ENCODE measurements at regions not wholly inside any gene's neighbourhood (a gene's known extent, or its start where the extent isn't known, plus 50 kb on each side); places are given as distances from the start of the nearest gene placed in this dataset.

DNA sequence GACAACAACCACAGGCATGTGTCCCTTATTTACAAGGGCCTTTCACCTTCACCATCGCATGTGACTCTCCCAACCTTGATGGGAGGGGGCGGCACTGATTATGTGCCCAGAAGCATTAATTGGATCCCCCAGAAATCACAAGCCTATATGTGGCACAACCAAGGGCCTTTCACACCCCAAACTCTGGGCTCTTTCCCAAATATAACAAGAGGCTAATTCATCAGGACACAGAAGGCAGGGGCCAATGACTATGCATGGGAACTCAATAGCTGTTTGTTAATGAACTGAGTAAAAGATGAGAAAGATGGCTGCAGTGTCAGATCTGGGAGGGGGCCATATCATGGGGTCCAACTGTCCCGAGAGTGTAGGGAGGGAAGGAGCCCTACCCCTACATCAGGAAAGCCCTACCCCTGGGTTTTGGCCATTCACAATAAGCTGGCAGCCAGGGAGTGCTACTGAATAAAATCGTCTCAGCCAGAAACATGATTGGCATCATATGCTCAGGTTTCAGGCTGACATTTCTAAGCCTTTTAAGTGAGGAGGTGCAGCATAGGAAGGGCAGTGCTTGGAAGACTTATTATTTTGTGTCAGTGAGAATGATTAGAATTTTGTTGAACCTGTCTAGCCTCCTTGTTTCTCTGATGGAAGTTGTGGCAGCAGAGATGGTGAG is 814.4 kb upstream of the AMELY start:
- Histone ChIP-seq H3K9me3 (no peaks in the 10 kb centered on the region), H3K27me3 (no peaks in the 10 kb centered on the region), H3K27ac (no peak overlapping the region), H3K4me1 (no peaks in the 10 kb centered on the region), H3K4me3 (no peak overlapping the region), H3K36me3 (no peaks in the 10 kb centered on the region)
- intact Hi-C loops (cut with DNase I; ENCODE audit: low total_unique reads) (no loop called here), in situ Hi-C loops (cut with MboI; ENCODE audit: low pct_ligation_motif_present in 1 of 4, low pct_unique_long_range_greater_than_20kb in 1 of 4, low sequenced_read_pairs in 3 of 4) (no loop called here)
- WGBS, 2 donors (ENCODE audit: low coverage in 1 of 2): 33% methylated on average over 1 of the region's 4 CpGs; no CpG with 5 or more reads in 1 of the 2 donors
- no peak for DNase-seq
- TF ChIP-seq, protein P1, sequence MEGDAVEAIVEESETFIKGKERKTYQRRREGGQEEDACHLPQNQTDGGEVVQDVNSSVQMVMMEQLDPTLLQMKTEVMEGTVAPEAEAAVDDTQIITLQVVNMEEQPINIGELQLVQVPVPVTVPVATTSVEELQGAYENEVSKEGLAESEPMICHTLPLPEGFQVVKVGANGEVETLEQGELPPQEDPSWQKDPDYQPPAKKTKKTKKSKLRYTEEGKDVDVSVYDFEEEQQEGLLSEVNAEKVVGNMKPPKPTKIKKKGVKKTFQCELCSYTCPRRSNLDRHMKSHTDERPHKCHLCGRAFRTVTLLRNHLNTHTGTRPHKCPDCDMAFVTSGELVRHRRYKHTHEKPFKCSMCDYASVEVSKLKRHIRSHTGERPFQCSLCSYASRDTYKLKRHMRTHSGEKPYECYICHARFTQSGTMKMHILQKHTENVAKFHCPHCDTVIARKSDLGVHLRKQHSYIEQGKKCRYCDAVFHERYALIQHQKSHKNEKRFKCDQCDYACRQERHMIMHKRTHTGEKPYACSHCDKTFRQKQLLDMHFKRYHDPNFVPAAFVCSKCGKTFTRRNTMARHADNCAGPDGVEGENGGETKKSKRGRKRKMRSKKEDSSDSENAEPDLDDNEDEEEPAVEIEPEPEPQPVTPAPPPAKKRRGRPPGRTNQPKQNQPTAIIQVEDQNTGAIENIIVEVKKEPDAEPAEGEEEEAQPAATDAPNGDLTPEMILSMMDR (IDR thresholded peaks at IDR 0.05): no peak
- TF ChIP-seq EP300 (IDR thresholded peaks at IDR 0.05; ENCODE audit: low read depth): no peak
- TF ChIP-seq POLR2A (IDR thresholded peaks at IDR 0.05): no peak
- TF ChIP-seq POLR2AphosphoS5 (IDR thresholded peaks at IDR 0.05): no peak

DNA sequence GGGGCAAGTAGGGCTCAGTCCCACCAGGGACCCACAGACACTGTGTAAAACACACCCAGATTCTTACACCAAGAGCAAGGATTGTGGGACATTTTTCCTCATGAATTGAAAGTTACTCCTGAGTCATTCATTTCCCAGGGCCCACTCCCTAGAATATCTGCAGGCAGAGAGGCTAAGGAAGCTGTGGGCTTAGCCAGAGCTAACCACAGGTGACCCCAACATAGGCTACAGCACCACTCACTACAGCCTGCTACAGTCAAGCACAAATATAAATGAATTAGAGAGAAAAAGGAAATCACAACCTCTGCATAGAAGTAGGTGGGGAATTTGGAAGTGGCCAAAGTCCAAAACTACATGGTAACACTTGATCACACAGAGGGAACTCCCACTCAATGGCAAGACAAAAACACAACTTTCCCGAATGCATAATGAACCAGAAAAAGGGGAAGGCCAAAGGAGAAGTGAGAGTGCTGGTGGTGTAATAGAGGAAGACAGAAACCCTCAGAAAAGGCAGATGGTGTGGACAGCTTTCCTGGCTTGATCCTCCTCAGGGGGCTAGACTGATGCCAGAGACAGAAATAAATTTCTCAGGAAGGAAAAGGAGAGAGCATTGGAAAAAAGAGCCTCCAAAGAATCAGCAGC is 812.6 kb upstream of the AMELY start:
- H3K4me1 ChIP-seq: no peaks in the 10 kb centered on the region
- no peaks in the 10 kb centered on the region for H3K9me3 ChIP-seq
- intact Hi-C loops (cut with DNase I; ENCODE audit: low total_unique reads): no loop called here
- TF ChIP-seq POLR2A (IDR thresholded peaks at IDR 0.05): no peak
- TF ChIP-seq EP300 (IDR thresholded peaks at IDR 0.05; ENCODE audit: low read depth): no peak
- TF ChIP-seq, protein P1 (IDR thresholded peaks at IDR 0.05): no peak
- TF ChIP-seq POLR2AphosphoS5 (IDR thresholded peaks at IDR 0.05): no peak
- no peaks in the 10 kb centered on the region for H3K27me3 ChIP-seq
- no peaks in the 10 kb centered on the region for H3K36me3 ChIP-seq
- H3K4me3 ChIP-seq: no peak overlapping the region
- in situ Hi-C loops (cut with MboI; ENCODE audit: low pct_ligation_motif_present in 1 of 4, low pct_unique_long_range_greater_than_20kb in 1 of 4, low sequenced_read_pairs in 3 of 4): no loop called here
- DNase-seq: no peak
- WGBS, 2 donors (ENCODE audit: low coverage in 1 of 2): no CpG with 5 or more reads among the region's 1 CpG
- no peak overlapping the region for H3K27ac ChIP-seq

DNA sequence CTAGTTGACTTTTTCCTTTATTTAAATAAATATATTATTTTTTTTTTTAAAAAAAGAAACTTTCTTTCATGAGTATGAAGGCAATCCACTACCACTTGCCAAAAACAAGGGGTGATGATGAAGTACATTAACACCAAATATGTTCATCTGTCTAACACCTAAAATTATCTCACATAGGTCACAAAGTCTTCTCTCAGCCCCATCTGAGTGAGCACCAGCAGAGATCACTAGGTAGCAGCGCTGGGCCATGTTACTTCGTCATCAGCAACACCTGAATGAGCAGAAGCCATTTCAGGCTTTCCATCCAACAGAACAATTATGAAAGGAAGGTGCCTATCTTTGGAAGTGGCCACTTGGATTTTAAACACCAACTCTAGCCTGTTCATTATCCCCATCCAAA is 811.6 kb upstream of the AMELY start:
- WGBS, 2 donors (ENCODE audit: low coverage in 1 of 2): 70% methylated on average over 2 of the region's 2 CpGs; no CpG with 5 or more reads in 1 of the 2 donors
- intact Hi-C loops (cut with DNase I; ENCODE audit: low total_unique reads) (no loop called here), in situ Hi-C loops (cut with MboI; ENCODE audit: low pct_ligation_motif_present in 1 of 4, low pct_unique_long_range_greater_than_20kb in 1 of 4, low sequenced_read_pairs in 3 of 4) (no loop called here)
- Histone ChIP-seq H3K27me3 (no peaks in the 10 kb centered on the region), H3K36me3 (no peaks in the 10 kb centered on the region), H3K4me1 (no peaks in the 10 kb centered on the region), H3K27ac (no peak overlapping the region), H3K4me3 (no peak overlapping the region), H3K9me3 (no peaks in the 10 kb centered on the region)
- TF ChIP-seq EP300 (IDR thresholded peaks at IDR 0.05; ENCODE audit: low read depth): no peak
- DNase-seq: no peak

DNA sequence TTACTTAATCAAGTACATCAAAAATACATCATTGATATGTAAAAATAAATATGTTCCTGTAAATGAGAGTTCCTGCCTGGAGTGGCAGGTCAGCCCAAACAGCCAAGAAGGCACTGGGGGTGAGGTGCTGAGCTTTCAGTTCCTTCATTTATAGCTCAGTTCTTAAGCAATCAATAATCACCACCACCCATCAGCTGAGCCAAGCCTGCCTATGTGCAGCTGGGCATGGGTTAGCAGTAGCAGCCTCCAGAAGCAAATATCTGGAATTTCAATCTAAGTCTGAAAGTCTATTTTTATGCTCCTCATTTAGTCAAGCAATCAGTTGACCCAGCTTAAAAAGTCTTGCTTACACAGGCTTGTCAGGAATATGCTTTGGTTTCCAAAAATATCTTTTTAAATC is 811.0 kb upstream of the AMELY start:
- no peaks in the 10 kb centered on the region for H3K27me3 ChIP-seq
- H3K9me3 ChIP-seq: no peaks in the 10 kb centered on the region
- no peak for DNase-seq
- intact Hi-C loops (cut with DNase I; ENCODE audit: low total_unique reads): no loop called here
- H3K36me3 ChIP-seq: no peaks in the 10 kb centered on the region
- no peak overlapping the region for H3K27ac ChIP-seq
- TF ChIP-seq, protein P1 (IDR thresholded peaks at IDR 0.05): no peak
- H3K4me3 ChIP-seq: no peak overlapping the region
- in situ Hi-C loops (cut with MboI; ENCODE audit: low pct_ligation_motif_present in 1 of 4, low pct_unique_long_range_greater_than_20kb in 1 of 4, low sequenced_read_pairs in 3 of 4): no loop called here
- H3K4me1 ChIP-seq: no peaks in the 10 kb centered on the region

DNA sequence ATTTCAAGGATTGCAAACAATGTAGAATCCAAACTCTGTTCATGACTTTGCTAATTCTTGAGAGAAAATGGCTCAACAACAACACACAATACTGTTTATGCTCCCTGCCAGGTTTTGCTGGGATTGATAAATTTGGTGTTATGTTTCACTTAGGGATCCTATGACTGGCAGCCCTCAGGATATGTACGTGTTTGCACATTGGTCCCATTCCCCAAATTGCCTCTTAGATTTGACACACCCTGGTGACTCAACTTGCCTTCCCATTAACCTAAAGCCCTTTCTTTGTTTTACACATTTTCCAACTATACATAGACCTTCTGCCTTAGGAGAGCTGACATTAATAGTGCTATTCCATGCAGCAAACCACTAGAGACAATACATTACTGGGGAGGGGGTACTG is 809.4 kb upstream of the AMELY start:
- TF ChIP-seq, protein P1 (IDR thresholded peaks at IDR 0.05): no peak
- TF ChIP-seq POLR2A (IDR thresholded peaks at IDR 0.05) (no peak), POLR2AphosphoS5 (IDR thresholded peaks at IDR 0.05) (no peak), EP300 (IDR thresholded peaks at IDR 0.05; ENCODE audit: low read depth) (no peak)
- H3K36me3 ChIP-seq: no peaks in the 10 kb centered on the region
- WGBS, 2 donors (ENCODE audit: low coverage in 1 of 2): 60% methylated on average over 1 of the region's 1 CpG; no CpG with 5 or more reads in 1 of the 2 donors
- in situ Hi-C loops (cut with MboI; ENCODE audit: low pct_ligation_motif_present in 1 of 4, low pct_unique_long_range_greater_than_20kb in 1 of 4, low sequenced_read_pairs in 3 of 4): no loop called here
- DNase-seq: no peak
- H3K4me1 ChIP-seq: no peaks in the 10 kb centered on the region
- no peaks in the 10 kb centered on the region for H3K9me3 ChIP-seq
- H3K27me3 ChIP-seq: no peaks in the 10 kb centered on the region
- H3K4me3 ChIP-seq: no peak overlapping the region
- intact Hi-C loops (cut with DNase I; ENCODE audit: low total_unique reads): no loop called here
- no peak overlapping the region for H3K27ac ChIP-seq

All from transverse colon (tissue), 4 donors.